ENCODE measurements at regions not wholly inside any gene's neighbourhood (a gene's known extent, or its start where the extent isn't known, plus 50 kb on each side); places are given as distances from the start of the nearest gene placed in this dataset.

DNA sequence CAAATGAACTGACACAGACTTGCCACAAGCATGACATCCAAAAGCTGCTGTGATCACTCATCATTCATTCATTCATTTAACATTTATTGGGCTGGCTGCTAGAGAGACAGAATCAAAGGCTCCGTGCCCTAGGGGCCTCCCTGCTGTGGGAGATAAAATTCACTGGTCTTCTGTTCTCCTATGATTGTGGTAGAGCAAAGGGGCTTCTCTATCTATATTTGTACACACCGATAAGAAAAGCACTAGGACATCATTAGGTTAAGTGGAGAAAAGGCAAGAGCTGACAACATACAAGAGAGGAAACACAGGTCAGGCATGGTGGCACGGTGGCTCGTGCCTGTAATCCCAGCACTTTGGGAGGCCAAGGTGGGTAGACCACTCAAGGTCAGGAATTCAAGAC is 847.0 kb downstream of the TYW1 start:
- TF ChIP-seq CTCF (conservative IDR thresholded peaks at IDR 0.05; ENCODE audit: low read depth, low read length) (no peak), EZH2phosphoT487 (IDR thresholded peaks at IDR 0.05; ENCODE audit: borderline replicate concordance, low read length) (no peak), EZH2 (IDR thresholded peaks at IDR 0.05; ENCODE audit: low read length, unreplicated experiment) (no peak)
